Lower leg skin (tissue), 3 donors: ENCODE measurements at regions not wholly inside any gene's neighbourhood (a gene's known extent, or its start where the extent isn't known, plus 50 kb on each side); places are given as distances from the start of the nearest gene placed in this dataset.

Experiments used
- CTCF ChIP-seq, 3 donors: fragments of 450-650 bp; IDR thresholded peaks; one replicate each; pipeline ENCODE4 v1.5.1; 2016; ENCODE audit warnings: antibody characterized with exemption in 3 of 3, mild to moderate bottlenecking in 3 of 3, moderate library complexity in 2 of 3
- POLR2A ChIP-seq, 2 donors: fragments of 450-650 bp; IDR thresholded peaks; one replicate each; pipeline ENCODE4 v1.6.1; 2016 to 2017; ENCODE audit warnings: antibody characterized with exemption in 2 of 2, mild to moderate bottlenecking in 1 of 2, moderate library complexity in 1 of 2

- TF ChIP-seq CTCF (IDR thresholded peaks at IDR 0.05) (no peak), POLR2A (IDR thresholded peaks at IDR 0.05) (no peak)
These were observed 927.6 kb downstream of the TSN start for GRCh38 chr2:122683018-122683417.
